GM19025 (cell line): ENCODE measurements at regions not wholly inside any gene's neighbourhood (a gene's known extent, or its start where the extent isn't known, plus 50 kb on each side); places are given as distances from the start of the nearest gene placed in this dataset.

Experiments
- ATAC-seq: cut with Tn5 transposase; IDR thresholded peaks from one replicate; pipeline ENCODE4 v1.9.1; 2021; ENCODE audit warnings: mild to moderate bottlenecking, low read depth, moderate library complexity; ENCODE audit not compliant: unreplicated experiment

DNA sequence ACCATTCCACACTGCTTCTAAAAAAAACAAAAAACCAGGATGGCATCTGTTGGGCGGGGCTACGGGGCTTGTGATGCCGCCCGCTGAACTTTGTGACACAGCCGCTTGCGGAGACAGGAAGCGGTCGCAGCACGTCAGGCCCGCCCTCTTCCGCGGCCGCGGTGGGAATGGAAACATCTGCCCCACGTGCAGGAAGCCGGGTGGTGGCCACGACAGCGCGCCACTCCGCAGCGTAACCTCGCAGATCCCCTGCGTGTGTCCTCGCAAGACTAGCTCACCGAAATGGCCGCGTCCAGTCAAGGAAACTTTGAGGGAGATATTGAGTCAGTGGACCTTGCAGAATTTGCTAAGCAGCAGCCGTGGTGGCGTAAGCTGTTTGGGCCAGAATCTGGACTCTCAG, 168.5 kb downstream of the SUCLG1 start:
- ATAC-seq: no peak

DNA sequence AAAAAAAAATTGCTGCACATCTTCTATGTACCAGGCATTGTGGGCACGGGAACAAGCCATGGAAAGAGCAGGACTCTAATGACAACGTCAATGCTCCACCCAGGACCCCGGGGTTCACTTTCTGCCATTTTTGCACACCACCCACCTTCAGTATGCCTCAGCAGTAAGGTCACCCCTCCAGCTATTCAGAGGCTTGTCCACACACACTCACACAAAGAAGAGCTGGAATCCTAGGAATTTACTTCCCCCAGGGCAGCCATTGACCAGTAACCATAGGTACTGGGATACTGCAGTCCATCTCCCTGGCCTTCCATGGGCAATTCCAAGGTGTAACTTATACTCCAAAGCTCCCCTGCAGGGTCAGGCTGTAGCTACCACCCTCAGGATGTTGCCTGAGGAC, 170.8 kb downstream of the SUCLG1 start:
- ATAC-seq: no peak

DNA sequence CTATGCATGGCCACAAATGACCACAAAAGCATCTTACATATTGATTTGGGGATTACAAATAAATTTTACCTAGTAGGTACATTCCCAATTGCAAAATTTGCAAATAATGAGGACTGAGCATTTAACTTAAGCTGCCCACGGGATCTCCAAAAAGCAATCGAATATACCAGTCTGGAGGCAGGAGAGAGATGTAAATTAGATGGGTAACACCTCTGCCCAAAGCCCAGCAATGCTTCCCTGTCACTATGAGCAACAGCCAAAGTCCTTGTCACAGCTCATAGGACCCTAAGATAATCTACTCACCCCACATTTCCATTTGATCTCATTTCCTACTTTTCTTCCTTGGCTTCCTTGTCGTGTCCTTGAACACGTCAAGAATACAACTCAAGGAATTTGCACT, 172.2 kb downstream of the SUCLG1 start:
- ATAC-seq: no peak

DNA sequence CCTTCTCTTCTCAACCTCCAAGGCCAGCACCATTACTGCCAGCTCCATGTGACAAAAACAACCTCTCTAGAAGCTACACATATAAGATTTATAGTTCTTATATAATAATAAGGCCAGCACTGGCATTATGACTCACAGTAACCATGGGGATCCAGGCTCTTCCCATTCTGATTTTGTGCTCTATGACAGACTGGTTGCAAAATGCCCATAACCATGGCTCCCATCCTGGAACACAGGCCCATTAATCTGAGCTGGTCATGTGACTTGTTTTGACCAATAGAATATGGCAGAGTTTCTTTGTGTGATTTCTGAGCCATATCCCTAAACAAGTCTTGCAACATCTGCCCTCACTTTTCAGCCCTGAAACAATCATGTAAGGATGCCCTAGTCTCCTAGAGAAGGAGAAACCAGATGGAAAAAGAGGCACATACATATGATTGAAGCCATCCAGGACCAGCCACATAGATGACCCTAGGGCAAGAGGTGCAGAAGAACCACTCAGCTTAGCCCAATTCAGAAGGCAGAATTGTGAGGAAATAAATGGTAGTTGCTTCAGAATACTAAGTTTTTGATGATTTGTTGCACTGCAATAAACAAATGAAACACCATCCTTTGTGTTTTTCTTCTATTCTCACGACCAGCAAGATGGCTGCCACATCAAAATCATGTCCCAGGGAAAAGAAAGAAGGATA, 173.9 kb downstream of the SUCLG1 start:
- no peak for ATAC-seq

DNA sequence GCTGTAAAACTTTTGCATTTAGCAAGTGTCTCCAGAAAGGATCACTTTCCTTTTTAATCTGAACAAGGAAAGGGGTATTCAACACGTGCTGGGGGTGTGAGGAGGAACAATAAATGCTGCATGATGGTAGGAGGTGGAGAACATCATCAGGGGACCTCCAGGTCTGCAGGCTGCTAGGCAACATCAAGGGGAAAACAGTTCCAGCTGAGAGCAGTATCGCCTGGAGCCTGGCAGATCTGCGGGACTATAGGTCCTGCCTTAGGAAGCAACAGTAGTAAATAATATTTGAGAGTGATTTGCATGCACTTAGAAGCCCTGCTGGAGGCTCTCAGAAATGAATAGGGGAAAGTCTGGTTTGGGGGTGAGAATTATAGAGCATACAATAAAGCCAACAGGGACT, 175.6 kb downstream of the SUCLG1 start:
- ATAC-seq: no peak

DNA sequence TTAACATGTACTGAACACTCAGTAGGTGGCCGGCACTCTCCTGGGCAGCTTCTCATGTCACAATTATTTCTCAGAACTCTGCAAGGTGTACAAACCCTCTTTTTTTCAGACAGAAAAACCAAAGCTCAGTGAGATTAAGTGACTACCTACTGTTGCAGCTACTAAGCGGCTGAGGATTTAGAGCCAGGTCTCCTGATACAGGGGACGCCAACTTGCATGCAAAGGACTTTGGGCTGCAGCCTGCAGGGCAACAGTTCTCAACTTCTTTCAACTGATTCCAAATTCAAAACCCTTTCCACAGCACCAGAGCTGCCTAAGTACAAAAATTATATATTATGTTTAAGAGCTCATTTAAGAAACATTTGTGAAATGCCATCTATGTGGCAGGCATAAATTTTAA, 177.6 kb downstream of the SUCLG1 start:
- ATAC-seq: no peak

DNA sequence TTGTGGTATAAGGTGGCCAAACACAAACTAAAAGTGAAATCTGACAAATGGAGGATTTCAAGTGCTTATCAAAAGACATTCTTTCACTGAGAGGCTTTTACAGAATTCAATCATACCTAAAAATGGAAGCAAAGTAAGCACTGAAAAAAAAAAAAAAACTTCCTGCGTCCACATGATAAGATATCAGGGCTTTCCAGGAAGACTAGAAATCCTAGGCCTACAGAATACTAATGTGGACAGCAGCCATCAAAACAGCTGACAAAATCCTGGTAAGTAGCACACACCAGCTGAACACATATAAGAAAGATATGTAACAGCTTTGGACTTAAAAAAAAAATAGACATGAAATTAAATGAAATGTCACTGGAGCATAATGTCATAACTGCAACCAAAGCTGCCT, 178.2 kb downstream of the SUCLG1 start:
- ATAC-seq: no peak

DNA sequence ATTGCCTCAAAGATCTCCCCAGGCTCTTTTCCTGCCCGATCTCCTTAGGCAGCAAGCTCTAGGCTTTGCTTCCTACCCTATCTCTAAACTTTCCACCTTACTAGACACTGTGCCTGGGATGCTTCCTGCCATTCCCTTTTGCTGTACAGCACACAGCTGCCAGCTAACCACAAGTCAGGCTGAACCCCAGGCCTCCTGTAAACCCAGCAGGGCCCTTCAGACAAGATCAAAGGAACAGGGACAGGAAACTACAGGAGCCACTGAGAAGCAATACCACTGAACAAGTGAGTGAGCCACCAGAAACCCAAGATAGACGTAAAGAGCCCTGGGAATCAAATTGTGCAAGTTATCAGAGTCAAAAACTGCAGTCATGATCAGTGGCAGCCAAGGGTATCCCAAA, 180.7 kb downstream of the SUCLG1 start:
- no peak for ATAC-seq

DNA sequence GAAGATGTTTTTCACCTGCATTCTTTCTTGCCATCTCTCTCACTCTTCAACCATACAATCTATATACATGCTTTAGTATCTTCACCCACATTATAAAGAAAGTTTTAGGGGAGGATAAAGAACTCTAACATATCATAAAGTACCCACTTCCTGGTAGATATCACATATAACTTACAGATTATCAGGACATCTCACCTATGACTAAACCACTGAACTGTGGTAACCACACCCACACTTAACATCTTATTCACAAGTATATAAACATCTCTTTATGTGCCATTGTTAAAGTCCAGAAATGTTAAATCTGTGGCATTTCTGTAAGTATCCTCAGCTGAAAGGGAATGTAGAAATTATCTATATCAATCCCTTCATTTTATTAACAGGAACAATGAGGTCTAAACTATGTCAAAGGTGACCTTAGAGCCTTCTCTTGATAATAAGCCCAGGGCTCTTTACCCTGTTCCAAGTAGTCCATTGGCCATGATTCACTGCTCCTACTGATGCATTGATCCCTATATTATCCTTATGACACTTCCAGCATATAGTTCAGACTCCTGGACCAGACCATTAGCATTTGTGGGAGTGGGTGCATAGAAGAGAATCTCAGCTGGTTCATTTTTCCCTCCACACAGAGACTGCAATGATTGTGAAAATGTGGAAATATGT, 182.4 kb downstream of the SUCLG1 start:
- no peak for ATAC-seq

DNA sequence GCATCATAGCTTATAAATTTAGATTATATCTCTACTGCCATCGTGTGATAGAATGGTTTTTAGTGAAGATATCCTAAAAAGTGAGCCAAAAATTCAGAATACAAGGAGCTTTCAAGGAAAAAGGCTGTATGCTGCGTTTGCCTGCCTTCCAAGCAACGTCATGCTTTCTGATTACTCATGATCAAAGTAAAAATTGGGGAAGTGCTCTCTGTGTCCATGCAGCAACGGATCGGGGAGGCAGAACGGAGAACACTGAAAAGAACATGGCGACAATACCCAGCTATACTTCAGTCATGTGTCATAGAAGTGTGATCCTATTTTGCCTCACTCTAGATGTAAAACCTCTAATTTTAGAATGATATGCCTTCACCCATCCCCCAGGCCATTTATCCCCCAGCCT, 185.7 kb downstream of the SUCLG1 start:
- no peak for ATAC-seq

DNA sequence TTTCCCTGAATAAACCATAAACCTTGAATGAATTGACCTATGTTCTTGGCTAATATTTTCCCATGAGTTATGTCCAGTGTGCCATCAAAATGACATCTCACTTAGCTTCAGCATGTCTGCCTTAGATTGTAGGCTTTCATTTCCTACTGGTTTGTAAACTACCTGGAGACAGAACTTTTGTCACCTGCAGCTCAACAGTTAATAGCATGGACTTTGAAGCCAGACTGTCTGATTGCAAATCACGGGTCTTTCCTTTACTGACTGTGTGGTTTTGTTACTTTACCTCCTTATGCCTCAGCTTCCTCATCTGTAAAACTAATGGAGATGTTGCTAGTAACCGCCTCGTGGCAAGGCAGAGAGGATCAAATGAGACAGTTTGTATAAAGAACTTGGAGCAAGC, 187.1 kb downstream of the SUCLG1 start:
- no peak for ATAC-seq

DNA sequence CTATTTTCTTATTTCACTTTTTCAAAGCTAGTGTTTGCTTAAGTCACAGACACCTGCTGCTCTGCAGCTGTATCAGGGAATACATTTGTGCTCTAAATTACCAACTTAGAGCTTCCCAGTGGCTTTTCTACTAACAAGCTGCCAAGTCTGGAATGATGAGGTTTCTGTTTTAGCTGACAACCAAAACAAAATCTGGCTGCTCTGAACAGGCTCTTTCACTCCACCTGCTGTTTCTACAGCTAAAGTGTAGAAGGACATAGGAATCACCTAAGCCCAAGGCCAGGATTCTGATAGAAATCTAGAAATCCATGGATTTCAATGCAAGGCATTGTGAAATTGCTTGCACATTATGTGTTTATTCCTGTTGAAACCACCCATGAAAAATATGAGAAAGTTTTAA, 201.2 kb downstream of the SUCLG1 start:
- no peak for ATAC-seq

DNA sequence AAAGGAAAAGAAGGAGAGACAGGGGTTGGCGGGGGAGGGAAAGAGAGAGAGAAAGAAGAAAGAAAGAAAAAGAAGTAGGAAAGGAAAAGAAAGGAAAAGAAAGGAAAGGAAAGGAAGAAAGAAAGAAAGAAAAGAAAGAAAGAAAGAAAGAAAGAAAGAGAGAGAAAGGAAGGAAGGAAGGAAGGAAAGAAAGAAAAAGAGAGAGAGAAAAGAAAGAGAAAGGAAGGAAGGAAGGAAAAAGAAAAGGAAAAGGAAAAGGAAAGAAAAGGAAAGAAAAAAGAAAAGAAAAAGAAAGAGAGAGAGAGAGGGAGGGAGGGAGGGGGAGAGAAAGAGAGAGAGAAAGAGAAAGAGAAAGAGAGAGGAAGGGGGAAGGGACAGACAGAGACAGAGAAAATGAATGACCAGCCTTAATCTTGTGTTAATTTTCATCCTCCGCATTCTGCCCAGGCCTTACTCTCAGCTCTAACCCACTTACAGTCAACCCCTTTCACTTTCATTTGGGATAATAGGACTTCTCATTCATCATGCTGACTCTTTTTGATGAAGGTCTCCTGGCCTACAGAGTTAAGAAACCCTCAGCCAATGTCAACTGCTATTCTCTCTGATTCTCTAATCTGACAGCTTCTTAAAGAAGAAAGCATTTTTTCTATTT, 207.3 kb downstream of the SUCLG1 start:
- no peak for ATAC-seq

DNA sequence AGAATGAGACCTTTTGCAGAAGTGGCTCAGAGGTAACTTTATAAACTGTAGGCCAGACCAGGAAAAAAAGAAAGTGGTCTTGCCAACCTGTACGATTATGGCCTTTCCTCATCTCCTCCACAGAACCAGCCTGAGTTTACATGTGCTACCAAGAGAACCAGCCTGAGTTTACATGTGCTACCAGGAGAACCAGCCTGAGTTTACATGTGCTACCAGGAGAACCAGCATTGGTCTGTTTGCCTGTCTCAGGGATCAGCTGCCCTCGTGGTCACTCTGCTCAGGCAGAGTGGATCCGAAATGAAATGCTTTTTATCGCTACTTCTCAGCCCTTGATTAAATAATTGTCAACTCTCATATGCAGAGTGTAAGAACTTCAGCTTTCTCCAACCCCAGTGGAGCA, 209.9 kb downstream of the SUCLG1 start:
- no peak for ATAC-seq

DNA sequence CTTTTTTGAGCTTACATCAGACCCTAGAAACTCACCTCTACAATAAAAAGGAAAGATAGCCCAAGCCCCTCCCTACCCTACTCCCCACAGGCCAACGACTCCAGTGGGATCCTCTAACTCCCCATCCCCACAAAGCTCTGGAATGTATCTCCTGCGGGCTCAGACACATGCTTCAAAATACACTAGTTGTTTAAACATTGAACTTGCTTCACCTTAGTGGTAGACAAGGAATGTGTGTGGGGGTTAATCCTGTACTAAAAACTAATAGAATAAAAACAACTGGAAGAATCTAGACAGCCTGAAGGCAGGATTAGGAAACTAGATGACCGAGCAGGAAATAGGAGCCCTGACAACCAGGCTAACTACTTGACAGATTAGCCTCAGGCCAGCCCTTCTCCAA, 211.5 kb downstream of the SUCLG1 start:
- no peak for ATAC-seq

DNA sequence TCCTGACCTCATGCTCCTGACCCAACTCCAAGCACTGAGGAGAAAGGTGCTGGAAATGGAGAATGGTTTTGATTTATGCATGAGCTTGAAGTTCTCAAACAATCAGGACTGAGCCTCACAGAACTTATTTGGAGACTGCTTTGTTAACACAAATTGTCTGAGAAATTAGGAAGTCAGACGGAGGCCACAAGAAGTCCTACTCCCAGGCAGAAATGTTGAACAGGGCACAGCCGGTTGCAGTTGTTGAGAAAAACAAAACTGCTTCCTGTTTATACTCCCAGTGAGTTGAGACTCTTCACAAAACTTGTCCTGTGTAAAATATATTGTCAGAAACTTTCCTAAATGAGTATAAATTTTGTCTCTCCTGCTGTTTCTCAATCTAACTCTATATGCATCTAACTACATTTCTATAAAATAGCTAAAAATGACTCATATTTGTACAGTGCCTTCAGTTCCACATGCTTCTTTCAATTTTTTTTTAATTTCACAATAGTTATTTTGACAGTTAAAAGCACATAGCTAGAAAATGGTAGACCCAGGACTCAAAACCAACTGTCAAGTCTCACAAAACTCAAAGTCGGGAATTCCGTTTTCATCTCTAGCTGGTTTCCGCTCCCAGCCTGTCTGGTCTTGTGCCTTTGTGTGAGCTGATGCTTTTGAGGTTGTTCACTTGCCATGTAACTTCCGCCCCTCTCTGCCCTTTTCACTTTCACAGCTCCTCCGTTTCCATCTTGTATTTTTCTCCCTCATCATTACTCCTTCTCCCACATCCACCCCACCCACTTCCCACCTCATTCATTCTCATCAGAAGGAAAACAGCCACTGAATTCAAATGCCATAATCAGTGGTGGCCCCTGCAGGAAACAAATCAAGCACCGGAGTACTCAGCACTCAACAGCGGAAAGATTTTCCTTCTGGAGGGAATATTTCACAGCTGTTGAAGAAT, 215.0 kb downstream of the SUCLG1 start:
- no peak for ATAC-seq

DNA sequence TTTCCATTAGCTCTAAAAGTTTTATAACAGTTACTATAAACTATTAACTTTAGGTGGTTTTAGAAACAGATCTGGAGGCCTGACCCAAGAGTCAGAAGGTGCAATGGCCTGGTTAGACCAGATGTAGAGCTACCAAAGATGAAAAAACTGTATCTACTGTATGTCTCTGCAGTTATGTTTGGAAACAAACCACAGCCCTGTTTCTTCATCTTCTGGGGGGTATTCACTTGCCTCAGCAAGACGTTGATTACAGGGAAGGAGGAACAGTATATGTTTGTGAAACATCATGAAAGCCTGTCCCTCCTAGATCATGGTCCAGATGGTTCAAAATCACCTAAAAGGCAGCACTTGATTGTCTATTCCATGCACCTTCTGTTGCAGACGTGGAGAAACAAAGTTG, 220.2 kb downstream of the SUCLG1 start:
- no peak for ATAC-seq

DNA sequence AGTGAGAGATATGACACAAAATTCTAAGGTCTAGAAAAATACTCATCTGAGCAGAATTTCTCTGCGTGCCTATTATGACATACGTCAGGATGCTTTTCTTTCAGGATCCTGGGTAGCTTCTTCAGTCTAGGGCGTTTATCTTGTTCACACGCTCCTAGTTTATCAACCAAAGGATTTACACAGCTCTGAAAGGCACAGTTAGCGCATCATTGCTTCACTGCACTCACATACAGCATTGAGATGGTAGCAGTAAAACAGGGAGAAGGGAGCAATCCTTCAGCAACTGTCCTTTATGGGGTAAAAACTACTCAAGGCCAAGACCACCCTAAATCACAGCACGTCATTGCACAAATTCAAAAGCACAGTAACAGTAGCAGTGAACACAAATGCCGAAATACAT, 222.8 kb downstream of the SUCLG1 start:
- ATAC-seq: no peak

DNA sequence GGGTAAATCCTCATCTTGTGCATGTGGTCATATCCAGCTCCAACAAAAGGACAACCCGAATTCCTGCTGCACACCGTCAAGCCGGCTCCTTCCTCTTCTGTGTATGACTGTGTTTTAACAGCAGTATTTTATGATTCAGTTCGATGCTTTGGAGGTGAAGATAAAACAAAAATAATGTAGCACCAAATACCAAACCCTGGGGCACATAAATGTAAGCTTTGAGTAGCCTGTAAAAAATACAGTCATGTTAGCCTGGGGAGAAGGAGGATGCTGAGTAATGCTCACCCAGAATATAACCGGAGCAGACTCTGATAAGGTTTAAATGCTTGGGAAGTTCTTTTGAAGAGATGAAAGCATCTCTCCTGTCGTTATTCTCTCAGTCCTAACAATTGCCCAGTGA, 225.0 kb downstream of the SUCLG1 start:
- ATAC-seq: no peak

DNA sequence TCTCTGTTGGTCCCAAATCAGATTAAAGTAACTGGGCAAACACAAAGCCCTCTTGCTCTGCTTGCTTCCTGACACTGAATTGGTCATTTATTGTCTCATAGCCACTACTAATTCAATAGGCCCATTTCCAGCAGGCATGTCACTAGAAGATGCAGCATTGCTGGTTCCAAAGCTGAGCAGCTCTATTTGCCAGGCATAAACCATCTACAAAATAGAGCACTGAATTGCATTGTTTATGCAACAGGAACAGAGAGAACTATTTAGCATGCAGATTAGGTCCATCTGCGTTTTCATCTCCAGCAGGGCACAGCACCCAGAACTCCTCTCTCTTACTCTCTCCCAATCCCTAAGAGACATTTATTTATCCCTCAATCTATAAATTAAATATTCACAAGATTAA, 227.6 kb downstream of the SUCLG1 start:
- ATAC-seq: no peak

DNA sequence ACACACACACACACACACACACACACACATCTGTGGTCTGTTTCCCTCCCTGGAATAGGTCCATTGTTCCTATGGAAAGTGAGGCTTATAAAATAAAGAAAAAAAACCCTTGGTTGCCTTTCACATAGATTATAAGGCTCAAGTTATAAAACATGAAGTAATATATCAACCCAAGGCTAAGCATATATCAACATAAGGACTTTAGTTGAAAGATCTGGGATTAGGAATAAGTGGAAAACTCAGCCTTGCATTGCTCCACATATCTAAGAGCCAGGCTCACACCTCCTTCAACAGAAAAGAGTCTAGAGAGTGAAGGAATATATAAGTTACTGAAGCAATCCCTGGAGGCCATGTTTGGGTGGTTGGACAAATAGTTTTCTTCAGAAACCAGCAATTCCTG, 235.0 kb downstream of the SUCLG1 start:
- ATAC-seq: no peak
